ENCODE measurements at regions not wholly inside any gene's neighbourhood (a gene's known extent, or its start where the extent isn't known, plus 50 kb on each side); places are given as distances from the start of the nearest gene placed in this dataset.

DNA sequence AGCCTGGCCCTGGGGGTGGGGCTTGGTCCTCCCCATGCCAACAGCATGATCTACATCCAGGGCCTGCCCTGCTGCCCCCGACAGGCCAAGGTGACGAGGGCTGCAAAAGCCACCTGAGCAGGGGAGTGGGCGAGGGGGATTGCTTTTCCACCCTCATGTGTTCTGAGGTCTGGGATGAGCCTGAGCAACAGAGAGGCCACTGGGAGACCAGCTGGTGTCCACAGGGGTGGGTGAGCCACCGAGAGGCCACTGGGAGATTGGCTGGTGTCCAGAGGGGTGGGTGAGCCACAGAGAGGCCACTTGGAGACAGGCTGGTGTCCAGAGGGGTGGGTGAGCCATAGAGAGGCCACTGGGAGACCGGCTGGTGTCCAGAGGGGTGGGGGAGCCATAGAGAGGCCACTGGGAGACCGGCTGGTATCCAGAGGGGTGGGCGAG is 147.4 kb upstream of the GPC1 start:
- ChIA-PET CTCF (no interaction called here), POLR2A (no interaction called here)
- TF ChIP-seq FOXM1 (IDR thresholded peaks at IDR 0.05; ENCODE audit: borderline replicate concordance) (no peak), LEF1 (IDR thresholded peaks at IDR 0.05; ENCODE audit: borderline replicate concordance) (no peak), NFRKB (IDR thresholded peaks at IDR 0.05) (no peak), FOXA1 (IDR thresholded peaks at IDR 0.05) (no peak), HDGF (IDR thresholded peaks at IDR 0.05; ENCODE audit: borderline replicate concordance) (no peak), ARNT (IDR thresholded peaks at IDR 0.05) (no peak), TARDBP (IDR thresholded peaks at IDR 0.05) (no peak), ZNF384 (IDR thresholded peaks at IDR 0.05) (no peak), L3MBTL2 (conservative IDR thresholded peaks at IDR 0.05) (no peak), BHLHE40 (IDR thresholded peaks at IDR 0.05; ENCODE audit: borderline replicate concordance) (no peak), ELF4 (IDR thresholded peaks at IDR 0.05) (no peak), SP1 (IDR thresholded peaks at IDR 0.05) (no peak), FOXK2 (IDR thresholded peaks at IDR 0.05) (no peak), SUZ12 (IDR thresholded peaks at IDR 0.05) (no peak), CTBP1 (IDR thresholded peaks at IDR 0.05; ENCODE audit: borderline replicate concordance) (no peak)
- TF ChIP-seq, protein P1, sequence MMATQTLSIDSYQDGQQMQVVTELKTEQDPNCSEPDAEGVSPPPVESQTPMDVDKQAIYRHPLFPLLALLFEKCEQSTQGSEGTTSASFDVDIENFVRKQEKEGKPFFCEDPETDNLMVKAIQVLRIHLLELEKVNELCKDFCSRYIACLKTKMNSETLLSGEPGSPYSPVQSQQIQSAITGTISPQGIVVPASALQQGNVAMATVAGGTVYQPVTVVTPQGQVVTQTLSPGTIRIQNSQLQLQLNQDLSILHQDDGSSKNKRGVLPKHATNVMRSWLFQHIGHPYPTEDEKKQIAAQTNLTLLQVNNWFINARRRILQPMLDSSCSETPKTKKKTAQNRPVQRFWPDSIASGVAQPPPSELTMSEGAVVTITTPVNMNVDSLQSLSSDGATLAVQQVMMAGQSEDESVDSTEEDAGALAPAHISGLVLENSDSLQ (IDR thresholded peaks at IDR 0.05) = no peak
- no peak for DNase-seq (ENCODE audit: extremely low spot score)

DNA sequence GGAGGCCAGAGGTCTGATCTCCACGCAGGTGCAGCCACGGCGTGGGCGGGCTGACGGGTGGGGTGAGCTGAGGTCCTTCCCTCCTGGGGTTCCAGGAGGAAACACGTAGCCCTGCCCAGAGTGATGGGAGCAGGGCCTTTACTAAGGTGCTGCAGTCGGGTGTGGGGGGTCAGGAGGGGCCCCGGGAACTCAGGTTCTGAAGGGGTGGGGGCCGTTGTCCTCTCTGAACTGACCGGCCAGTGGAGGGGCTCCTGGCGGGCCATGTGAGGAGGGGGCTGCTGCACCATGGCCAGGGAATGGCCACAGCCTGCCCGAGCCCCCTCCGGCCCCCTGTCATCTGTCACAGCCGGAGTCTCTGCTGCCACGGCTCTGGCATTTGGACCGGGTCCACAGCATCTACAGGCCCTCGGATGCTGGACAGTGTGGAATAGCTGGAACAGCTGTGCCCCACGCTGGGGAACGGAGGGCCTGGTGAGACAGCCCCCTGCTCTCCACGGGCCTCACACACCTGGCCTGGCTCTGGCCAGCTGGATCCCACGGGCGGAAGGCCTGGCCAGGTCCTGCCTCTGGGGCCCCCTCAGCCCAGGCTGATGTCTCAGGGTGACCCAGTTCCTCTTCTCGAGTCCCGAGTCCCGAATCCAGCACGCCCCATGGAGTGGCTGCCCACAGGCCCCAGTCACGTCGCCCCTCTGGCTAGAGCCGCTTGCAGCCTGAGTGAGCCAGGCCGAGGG is 145.6 kb upstream of the GPC1 start:
- CTCF ChIA-PET = no interaction called here
- POLR2A ChIA-PET = no interaction called here

DNA sequence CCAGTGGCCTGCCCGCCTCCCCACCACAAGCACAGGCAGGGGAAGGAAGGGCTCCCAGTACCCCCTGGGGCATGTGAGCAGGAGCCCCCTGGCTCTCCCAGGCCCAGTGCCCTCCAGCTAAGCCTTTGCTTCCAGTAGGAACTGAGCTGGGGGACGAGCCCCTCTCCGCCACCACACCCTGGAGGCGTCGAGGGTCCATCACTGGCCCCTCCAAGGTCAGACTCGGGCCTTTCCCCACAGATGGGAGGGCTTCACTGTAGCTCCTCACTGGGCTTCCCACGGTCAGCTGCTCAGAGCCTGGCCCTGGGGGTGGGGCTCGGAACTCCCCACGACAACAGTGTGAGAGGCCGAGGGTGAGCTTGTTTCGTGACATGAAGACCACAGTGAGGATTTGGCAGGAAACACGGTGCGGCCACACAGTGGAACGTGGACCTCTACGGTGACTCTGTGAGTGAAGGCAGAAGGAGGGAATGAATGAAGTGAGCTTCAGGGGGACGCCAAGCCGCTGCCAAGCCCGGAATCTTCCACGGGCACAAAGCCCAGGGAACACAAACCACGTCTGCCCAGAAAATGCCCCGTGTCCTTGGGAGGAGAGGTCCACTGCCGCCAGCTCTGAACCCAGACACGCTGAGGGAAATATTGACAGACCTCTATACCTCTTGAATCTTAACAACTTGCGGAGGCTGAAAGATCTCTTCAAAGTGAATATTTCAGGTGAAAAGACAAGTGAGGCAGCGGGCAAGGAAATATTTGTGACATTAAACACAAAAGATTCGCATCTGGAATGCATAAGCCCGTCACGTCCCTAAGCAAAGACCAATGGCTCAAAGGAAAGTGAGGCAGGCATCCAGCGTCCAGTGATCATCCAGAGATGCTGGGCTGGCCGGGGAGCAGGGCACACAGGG is 144.8 kb upstream of the GPC1 start:
- TF ChIP-seq NFRKB (IDR thresholded peaks at IDR 0.05) (no peak), ELF4 (IDR thresholded peaks at IDR 0.05) (no peak), LEF1 (IDR thresholded peaks at IDR 0.05; ENCODE audit: borderline replicate concordance) (no peak), SUZ12 (IDR thresholded peaks at IDR 0.05) (no peak), ARNT (IDR thresholded peaks at IDR 0.05) (no peak), ZNF384 (IDR thresholded peaks at IDR 0.05) (no peak)
- TF ChIP-seq, protein P1 (IDR thresholded peaks at IDR 0.05) = no peak
- no peak for DNase-seq (ENCODE audit: extremely low spot score)
- ChIA-PET POLR2A (no interaction called here), CTCF (no interaction called here)

More for the DNA sequence above, 145.6 kb upstream of the GPC1 start:
- TF ChIP-seq HDGF (IDR thresholded peaks at IDR 0.05; ENCODE audit: borderline replicate concordance) (no peak), L3MBTL2 (conservative IDR thresholded peaks at IDR 0.05) (no peak), FOXA1 (IDR thresholded peaks at IDR 0.05) (no peak), FOXK2 (IDR thresholded peaks at IDR 0.05) (no peak), SP1 (IDR thresholded peaks at IDR 0.05) (no peak), ELF4 (IDR thresholded peaks at IDR 0.05) (no peak), CTBP1 (IDR thresholded peaks at IDR 0.05; ENCODE audit: borderline replicate concordance) (no peak), LEF1 (IDR thresholded peaks at IDR 0.05; ENCODE audit: borderline replicate concordance) (no peak), TARDBP (IDR thresholded peaks at IDR 0.05) (no peak), FOXM1 (IDR thresholded peaks at IDR 0.05; ENCODE audit: borderline replicate concordance) (no peak), ZNF384 (IDR thresholded peaks at IDR 0.05) (no peak), SUZ12 (IDR thresholded peaks at IDR 0.05) (no peak), BHLHE40 (IDR thresholded peaks at IDR 0.05; ENCODE audit: borderline replicate concordance) (no peak), ARNT (IDR thresholded peaks at IDR 0.05) (no peak), NFRKB (IDR thresholded peaks at IDR 0.05) (no peak)
- TF ChIP-seq, protein P1 (IDR thresholded peaks at IDR 0.05) = no peak
- no peak for DNase-seq (ENCODE audit: extremely low spot score)

GRCh38 chr2:240291337-240292034 is 144.0 kb upstream of the GPC1 start:
- POLR2A ChIA-PET = no interaction called here
- CTCF ChIA-PET = no interaction called here
- no peak for TF ChIP-seq ZNF384 (IDR thresholded peaks at IDR 0.05)
- TF ChIP-seq NFRKB (IDR thresholded peaks at IDR 0.05) = no peak
- TF ChIP-seq FOXA1 (IDR thresholded peaks at IDR 0.05) = no peak
- no peak for TF ChIP-seq ARNT (IDR thresholded peaks at IDR 0.05)
- no peak for TF ChIP-seq TARDBP (IDR thresholded peaks at IDR 0.05)
- TF ChIP-seq HDGF (IDR thresholded peaks at IDR 0.05; ENCODE audit: borderline replicate concordance) = no peak
- TF ChIP-seq FOXM1 (IDR thresholded peaks at IDR 0.05; ENCODE audit: borderline replicate concordance) = no peak
- no peak for TF ChIP-seq FOXK2 (IDR thresholded peaks at IDR 0.05)
- no peak for TF ChIP-seq ELF4 (IDR thresholded peaks at IDR 0.05)
- TF ChIP-seq, protein P1 (IDR thresholded peaks at IDR 0.05) = no peak
- TF ChIP-seq L3MBTL2 (conservative IDR thresholded peaks at IDR 0.05) = no peak
- no peak for TF ChIP-seq SUZ12 (IDR thresholded peaks at IDR 0.05)
- no peak for DNase-seq (ENCODE audit: extremely low spot score)
